ENCODE measurements at regions not wholly inside any gene's neighbourhood (a gene's known extent, or its start where the extent isn't known, plus 50 kb on each side); places are given as distances from the start of the nearest gene placed in this dataset.

DNA sequence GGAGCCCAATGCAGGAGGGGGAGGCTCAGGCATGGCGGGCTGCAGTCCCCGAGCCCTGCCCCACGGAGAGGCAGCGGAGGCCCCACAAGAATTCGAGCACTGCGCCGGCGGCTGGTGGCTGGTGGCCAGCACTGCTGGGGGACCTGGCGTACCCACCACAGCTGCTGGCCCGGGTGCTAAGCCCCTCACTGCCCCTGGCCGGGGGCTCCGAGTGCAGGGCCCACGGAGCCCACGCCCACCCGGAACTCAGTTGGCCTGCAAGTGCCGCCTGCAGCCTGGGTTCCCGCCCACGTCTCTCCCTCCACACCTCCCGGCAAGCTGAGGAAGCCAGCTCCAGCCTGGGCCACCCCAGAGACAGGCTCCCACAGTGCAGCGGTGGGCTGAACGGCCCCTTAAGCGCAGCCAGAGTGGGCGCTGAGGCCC is 780.3 kb downstream of the DTWD2 start:
- TF ChIP-seq, protein P1, sequence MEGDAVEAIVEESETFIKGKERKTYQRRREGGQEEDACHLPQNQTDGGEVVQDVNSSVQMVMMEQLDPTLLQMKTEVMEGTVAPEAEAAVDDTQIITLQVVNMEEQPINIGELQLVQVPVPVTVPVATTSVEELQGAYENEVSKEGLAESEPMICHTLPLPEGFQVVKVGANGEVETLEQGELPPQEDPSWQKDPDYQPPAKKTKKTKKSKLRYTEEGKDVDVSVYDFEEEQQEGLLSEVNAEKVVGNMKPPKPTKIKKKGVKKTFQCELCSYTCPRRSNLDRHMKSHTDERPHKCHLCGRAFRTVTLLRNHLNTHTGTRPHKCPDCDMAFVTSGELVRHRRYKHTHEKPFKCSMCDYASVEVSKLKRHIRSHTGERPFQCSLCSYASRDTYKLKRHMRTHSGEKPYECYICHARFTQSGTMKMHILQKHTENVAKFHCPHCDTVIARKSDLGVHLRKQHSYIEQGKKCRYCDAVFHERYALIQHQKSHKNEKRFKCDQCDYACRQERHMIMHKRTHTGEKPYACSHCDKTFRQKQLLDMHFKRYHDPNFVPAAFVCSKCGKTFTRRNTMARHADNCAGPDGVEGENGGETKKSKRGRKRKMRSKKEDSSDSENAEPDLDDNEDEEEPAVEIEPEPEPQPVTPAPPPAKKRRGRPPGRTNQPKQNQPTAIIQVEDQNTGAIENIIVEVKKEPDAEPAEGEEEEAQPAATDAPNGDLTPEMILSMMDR (IDR thresholded peaks at IDR 0.05): no peak
- TF ChIP-seq POLR2A (IDR thresholded peaks at IDR 0.05): no peak
- H3K27me3 ChIP-seq: no peaks in the 10 kb centered on the region
- no peak overlapping the region for H3K27ac ChIP-seq
- H3K4me3 ChIP-seq: no peak overlapping the region
- no peaks in the 10 kb centered on the region for H3K36me3 ChIP-seq
- H3K4me1 ChIP-seq: no peaks in the 10 kb centered on the region
- 100% methylated on average over 5 of the region's 23 CpGs; no CpG with 5 or more reads in 1 of the 2 donors for WGBS, 2 donors
- peaks cover 0 to 16% (median 15%) of the 10 kb centered on the region in 3 donors for H3K9me3 ChIP-seq
- intact Hi-C loops (cut with DNase I): no loop called here
- DNase-seq: no peak

DNA sequence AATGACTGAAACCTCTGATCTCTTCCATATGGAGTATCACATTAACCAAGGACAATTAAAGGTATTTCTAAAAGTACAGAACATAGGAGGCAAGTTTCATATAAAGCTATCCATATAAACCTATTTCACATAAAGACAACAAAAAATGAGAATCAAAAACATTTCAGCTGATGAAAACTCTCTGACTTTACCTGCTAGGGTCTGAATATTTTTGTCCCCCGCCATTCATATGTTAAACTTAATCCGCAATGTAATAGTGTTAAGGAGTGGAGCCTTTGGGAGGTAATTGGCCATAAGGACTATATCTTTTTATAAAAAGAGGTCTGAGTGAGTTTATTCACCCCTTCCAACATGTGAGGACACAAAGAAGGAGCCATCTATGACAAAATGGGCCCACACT is 788.5 kb downstream of the DTWD2 start:
- H3K27me3 ChIP-seq: no peaks in the 10 kb centered on the region

DNA sequence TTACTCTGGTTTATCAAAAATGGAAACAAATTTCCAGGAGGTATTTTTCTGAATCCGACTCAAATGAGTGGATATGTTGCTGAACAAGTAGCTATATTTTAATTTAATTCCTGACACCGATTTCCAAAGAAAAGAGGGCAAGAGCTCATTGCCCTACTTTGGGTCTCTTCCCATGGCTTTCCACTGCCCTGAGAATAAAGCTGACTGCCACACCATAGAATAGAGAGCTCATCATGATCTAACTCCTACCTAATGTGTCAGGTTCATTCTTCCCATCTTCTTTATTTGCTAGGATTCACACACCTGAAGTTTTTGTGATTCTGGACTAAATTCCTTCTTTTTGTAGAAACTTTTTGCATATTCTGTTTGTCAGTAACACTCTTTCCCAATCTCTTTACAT is 792.1 kb downstream of the DTWD2 start:
- Histone ChIP-seq H3K4me3 (no peak overlapping the region), H3K9me3 (no peaks in the 10 kb centered on the region), H3K27ac (no peak overlapping the region), H3K4me1 (no peaks in the 10 kb centered on the region), H3K36me3 (no peaks in the 10 kb centered on the region), H3K27me3 (no peaks in the 10 kb centered on the region)
- TF ChIP-seq, protein P1 (IDR thresholded peaks at IDR 0.05): no peak
- no peak for TF ChIP-seq POLR2A (IDR thresholded peaks at IDR 0.05)
- WGBS, 2 donors: 77 to 80% methylated on average over 2 of the region's 2 CpGs
- intact Hi-C loops (cut with DNase I): no loop called here
- DNase-seq: no peak

More for the DNA sequence above, 788.5 kb downstream of the DTWD2 start:
- WGBS, 2 donors: 91 to 94% methylated on average over 2 of the region's 2 CpGs
- intact Hi-C loops (cut with DNase I): no loop called here
- TF ChIP-seq, protein P1 (IDR thresholded peaks at IDR 0.05): no peak
- no peak for TF ChIP-seq POLR2A (IDR thresholded peaks at IDR 0.05)
- H3K27ac ChIP-seq: no peak overlapping the region
- DNase-seq: no peak
- no peaks in the 10 kb centered on the region for H3K36me3 ChIP-seq
- no peaks in the 10 kb centered on the region for H3K4me1 ChIP-seq
- H3K4me3 ChIP-seq: no peak overlapping the region
- no peaks in the 10 kb centered on the region for H3K9me3 ChIP-seq

DNA sequence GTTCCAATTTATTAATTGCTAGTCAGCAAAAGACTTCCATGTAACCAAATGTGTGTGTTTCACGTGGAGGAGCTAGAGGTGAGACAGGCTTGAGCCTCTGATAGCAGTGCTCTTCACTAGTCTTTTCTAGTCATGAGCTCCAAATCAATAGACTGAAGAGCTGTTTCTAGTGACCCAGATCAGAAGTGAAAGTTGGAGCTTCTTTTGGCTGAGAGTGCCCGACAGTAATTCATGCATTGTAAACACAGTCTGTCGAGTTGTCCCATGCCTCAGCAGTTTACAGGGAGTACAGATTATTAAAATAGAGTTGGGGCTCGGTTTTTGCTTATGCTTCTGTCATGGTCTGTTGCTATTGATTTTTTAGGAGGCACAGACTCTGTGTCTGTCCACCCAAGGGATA is 793.1 kb downstream of the DTWD2 start:
- no peak overlapping the region for H3K27ac ChIP-seq
- 46 to 50% methylated on average over 4 of the region's 4 CpGs for WGBS, 2 donors
- no peak for DNase-seq
- no peaks in the 10 kb centered on the region for H3K4me1 ChIP-seq
- H3K27me3 ChIP-seq: no peaks in the 10 kb centered on the region
- H3K9me3 ChIP-seq: no peaks in the 10 kb centered on the region
- intact Hi-C loops (cut with DNase I): no loop called here
- no peak overlapping the region for H3K4me3 ChIP-seq
- TF ChIP-seq, protein P1 (IDR thresholded peaks at IDR 0.05): no peak
- TF ChIP-seq POLR2A (IDR thresholded peaks at IDR 0.05): no peak
- no peaks in the 10 kb centered on the region for H3K36me3 ChIP-seq

DNA sequence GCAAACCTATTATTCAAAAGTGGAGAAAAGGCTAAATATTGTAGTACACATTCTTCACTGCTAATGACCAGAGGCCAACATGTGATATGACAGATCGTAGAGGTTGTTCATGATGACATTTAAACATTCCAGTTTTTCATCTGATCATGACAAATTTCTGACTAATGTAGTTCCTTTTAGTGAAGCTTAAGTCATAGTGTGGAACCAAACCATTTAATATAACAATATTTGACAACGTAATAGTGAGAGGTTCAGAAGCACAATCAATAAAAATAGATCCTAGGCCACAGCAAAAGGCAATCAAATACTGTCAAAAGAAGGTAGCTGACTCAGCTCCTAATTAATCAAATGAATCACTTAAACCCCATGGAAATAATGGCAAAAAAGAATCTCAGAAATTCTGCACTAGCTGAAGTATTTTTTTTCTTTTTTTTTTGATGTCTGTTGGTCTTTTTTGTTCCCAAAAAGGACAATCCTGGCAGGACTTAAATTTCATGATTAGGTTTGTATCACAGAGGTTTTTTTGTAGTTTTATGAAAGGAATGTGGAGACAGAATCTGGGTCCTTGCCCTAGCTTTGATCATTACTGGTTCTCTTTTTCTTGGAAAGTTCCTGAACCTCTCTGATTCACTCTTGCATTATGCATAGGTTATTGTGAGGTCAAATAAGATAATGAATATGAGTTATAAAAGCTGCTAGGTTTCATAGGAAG is 795.0 kb downstream of the DTWD2 start:
- Histone ChIP-seq H3K4me1 (no peaks in the 10 kb centered on the region), H3K36me3 (no peaks in the 10 kb centered on the region), H3K4me3 (no peak overlapping the region), H3K9me3 (no peaks in the 10 kb centered on the region), H3K27me3 (no peaks in the 10 kb centered on the region), H3K27ac (no peak overlapping the region)
- TF ChIP-seq, protein P1 (IDR thresholded peaks at IDR 0.05): no peak
- TF ChIP-seq POLR2A (IDR thresholded peaks at IDR 0.05): no peak
- DNase-seq: no peak
- 47 to 51% methylated on average over 2 of the region's 2 CpGs for WGBS, 2 donors
- intact Hi-C loops (cut with DNase I): no loop called here
